HG03060 (cell line): ENCODE measurements at regions not wholly inside any gene's neighbourhood (a gene's known extent, or its start where the extent isn't known, plus 50 kb on each side); places are given as distances from the start of the nearest gene placed in this dataset.
"Not testable (repeated sequence)": the region's sequence is repeated elsewhere in the genome, so short reads cannot be mapped to it uniquely, and the experiment has no call there.

Experiments used
- ATAC-seq: cut with Tn5 transposase; IDR thresholded peaks from one replicate; pipeline ENCODE4 v1.9.1; 2021; ENCODE audit warnings: low read depth, moderate number of reproducible peaks; ENCODE audit not compliant: unreplicated experiment

DNA sequence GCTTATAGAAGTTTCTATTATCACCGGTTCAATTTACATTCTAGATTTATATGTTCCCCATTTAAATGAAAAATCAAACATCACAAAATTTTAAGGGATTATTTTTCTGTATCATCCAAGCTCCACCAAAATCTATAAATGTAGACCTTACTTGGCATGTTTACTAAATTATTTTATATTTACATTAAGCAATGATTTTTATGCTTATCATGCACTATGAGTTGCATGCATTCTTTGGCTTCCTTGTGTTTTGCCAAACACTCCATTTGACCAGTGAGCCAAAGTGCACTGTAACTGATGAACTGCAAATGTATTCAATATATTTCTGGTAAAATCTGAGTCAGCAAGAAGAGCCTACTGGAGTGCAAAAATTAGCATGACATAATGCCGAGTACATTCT is 595.5 kb upstream of the PCDH7 start:
- not testable (repeated sequence) for ATAC-seq

DNA sequence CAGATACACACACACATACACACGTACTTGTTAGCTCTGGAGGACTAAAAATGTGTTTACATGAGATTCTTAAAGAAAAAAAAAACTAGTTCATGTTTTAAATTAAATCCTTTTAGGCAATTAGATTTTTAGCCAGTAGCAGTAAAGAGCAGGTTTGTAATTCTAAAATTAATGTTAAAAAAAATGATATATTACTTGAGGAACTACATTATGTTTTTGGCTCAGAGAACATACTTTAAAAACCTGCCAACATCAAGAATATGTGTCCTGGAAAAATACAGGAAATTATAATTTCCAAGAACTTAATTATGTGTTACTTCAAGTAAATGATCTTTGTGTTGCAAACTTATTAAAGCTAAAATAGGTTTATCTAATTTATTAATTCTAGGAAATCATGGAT is 594.3 kb upstream of the PCDH7 start:
- no peak for ATAC-seq

DNA sequence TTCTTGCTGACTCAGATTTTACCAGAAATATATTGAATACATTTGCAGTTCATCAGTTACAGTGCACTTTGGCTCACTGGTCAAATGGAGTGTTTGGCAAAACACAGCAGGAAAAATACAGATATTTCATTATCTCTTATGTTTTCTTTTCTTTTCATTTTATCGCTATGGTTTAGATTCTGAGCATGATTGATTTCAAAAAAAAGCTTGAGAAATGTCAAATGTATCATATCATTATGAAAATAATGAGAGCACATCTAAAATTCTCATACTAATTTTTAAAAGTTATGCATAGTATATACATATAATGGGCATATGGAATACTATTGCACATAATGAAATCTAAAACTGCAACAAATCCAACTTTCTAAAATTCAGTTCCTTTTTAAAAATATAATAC is 593.8 kb upstream of the PCDH7 start:
- no peak for ATAC-seq

DNA sequence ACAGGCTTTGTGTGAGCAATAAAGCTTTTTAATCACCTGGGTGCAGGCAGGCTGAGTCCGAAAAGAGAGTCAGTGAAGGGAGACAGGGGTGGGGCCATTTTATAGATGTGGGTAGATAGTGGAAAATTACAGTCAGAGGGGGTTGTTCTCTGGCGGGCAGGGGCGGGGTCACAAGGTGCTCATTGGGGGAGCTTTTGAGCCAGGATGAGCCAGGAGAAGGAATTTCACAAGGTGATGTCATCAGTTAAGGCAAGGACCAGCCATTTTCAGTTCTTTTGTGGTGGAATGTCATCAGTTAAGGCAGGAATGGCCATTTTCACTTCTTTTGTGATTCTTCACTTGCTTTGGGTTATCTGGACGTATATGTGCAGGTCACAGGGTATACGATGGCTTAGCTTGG is 571.3 kb upstream of the PCDH7 start:
- ATAC-seq, result not testable (repeated sequence)

DNA sequence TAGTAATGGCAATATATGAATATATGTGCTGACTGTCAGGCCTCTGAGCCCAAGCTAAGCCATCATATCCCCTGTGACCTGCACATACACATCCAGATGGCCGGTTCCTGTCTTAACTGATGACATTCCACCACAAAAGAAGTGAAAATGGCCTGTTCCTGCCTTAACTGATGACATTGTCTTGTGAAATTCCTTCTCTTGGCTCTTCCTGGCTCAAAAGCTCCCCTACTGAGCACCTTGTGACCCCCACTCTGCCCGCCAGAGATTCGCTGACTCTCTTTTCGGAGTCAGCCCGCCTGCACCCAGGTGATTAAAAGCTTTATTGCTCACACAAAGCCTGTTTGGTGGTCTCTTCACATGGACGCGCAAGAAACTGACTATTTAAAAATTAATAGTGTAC is 570.6 kb upstream of the PCDH7 start:
- ATAC-seq, result not testable (repeated sequence)

DNA sequence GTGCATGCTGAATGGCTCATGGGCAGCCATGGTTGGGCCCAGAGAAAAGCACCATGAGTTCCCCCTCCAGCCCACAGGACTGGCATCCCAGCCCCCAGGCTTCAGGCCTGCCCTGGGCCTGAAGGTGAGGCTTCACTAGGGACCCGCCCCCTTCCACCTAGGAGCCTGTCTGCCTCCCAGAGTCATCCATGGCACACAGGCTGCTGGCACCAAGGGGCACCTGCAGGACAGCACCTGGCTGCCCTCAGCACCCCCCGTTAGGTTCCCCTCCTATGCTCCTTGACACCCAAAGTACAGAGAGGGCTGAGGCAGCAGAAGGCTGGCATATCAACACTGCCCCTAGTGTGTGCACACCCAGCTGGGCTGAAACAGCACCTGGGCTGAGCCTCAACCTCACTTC is 566.7 kb upstream of the PCDH7 start:
- no peak for ATAC-seq

DNA sequence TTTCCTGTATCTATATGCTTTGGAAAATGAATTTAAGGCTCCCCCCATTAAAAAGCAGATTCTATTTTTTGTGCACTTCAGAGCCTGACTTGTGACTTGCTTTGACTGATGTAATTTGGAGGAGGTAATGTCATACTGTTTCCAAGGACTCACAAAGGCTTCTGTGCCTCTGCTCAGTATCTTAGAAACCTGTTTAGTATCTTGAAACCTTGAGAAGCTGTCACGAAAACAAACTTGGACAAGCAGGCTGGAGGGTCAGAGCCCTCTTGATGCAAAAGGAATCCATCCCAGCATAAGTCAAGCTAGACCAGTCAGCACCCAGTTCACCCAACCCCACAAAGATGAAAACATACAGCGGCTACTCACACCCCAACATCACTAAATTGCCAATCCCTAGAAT is 560.0 kb upstream of the PCDH7 start:
- no peak for ATAC-seq

DNA sequence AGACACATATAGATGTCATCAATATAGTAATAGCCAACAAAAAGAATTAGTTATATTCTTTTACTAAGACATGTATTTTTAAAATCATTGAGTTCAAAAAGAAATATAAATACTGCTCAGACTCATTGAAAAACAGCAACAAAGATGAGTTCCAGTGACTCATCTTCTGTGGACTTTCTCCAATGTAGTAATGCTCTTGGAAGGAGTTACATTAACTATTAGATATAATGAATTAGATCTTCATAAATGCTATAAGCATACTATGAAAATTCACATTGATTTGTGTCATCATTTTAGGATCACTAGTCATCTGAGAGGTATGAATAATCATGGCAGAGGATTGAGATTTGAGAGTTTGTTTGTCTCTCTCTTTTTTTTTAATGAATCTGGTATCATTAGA is 547.8 kb upstream of the PCDH7 start:
- ATAC-seq, result no peak

DNA sequence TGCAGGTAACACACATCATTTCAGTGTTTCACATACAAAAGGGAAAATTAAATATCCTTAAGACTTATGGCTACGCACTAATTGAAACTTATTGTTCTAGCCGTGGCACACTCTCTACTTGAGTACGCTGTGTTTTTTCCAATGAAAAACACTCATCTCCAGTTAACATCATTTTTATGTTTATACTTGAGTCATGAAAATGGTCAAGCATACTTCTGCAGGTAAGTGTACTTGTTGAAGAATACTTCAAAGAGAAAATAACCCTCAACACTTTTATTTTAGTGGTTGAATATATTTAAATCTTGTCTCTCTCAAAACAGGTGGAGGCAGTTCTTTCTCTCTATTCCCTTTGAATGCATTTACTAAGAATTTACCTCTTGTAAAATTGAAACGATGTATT is 538.7 kb upstream of the PCDH7 start:
- no peak for ATAC-seq

DNA sequence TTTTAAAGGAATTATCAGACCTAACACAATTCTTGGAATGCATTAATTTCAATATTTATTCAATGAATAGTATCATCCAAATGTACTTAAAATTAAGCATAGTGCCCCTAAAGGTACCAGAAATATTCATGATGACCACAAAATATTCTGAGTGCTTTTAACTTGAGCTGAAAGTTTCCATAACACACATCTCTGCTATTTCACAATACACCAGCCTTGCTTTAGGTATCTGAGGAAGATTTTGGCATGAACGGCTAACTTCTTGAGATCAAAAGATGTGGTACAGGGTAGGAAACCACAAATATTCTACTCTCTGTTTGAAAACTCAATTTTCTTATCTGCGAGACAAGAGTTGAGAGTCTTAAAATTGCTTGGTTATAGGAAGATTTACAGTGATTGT is 538.3 kb upstream of the PCDH7 start:
- no peak for ATAC-seq

DNA sequence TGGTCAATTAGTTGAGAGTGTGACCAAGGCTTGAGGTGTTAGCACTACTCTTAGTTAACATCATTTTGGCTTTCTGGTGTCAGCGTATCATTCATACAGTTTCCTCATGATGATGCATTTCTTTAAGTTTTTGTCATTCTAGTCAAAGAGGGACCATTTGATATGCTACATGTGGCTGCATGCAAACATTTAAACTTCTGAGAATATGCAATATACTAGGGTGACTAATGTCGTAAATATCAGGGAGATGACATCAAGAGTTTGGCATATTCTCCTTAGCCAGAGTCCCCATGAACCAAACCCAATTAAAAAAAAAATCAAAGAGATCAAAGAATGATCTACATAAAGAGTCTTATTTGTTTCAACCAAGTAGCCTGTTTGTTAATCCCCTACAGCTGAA is 537.4 kb upstream of the PCDH7 start:
- no peak for ATAC-seq

DNA sequence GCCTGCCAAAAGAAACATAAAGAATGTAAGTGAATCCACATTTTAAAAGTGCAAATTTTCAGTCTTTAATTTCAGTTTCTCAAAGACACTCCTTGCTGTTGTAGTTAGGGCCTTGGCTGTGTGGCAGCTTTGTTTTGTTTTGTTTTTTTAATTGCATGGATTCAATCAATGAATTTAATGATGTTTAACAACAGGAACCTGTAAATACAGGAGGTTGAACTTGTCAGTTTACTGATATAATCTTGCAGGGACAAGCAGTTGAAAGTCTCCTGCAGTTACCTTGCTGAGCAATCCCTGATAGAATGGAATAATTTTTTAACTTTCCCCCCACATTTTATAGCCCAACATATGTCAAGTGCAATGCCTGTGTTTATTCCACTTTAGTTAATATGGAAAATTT is 528.3 kb upstream of the PCDH7 start:
- no peak for ATAC-seq

DNA sequence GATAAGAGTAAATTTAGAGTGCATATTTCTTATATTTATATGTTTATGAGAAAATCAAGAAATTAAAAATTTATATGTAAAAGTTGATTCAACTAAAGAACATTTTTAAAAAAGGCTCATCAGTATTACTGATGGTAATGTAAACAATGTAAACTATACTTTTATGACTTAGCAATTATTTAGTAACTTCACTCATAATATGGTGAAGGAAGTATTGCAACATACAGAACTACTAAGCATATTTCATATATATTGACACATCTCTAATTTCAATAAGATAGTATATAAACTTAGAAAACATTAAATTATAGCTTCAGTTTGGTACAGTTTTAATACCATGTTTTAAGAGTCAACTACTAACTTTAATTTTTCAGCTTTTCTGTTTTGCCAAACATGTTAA is 512.8 kb upstream of the PCDH7 start:
- no peak for ATAC-seq

DNA sequence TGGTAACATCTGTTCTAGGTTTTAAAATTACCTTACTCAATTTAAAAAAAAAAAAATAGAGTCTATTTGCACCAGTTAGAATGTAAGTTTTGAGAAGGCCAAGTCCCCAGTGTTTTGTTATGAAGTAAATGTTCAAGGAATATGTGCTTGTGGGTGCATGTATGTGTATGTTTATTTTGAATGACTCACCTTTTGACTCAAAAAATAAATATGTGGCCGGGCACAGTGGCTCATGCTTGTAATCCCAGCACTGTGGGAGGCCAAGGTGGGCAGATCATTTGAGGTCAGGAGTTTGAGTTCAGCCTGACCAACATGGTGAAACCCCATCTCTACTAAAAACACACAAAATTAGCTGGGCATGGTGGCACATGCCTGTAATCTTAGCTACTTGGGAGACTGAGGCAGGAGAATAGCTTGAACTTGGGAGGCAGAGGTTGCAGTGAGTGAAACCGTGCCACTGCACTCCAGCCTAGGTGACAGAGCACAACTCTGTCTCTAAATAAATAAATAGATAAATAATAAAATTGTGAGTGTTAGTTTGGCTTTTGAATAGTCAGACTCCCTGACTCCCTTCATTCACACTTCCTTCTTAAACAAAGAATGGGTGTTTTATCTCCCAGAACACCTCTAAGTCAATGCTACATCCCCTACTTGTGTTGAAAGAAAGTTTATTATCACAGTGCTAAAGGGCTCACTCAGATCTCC is 511.3 kb upstream of the PCDH7 start:
- no peak for ATAC-seq

DNA sequence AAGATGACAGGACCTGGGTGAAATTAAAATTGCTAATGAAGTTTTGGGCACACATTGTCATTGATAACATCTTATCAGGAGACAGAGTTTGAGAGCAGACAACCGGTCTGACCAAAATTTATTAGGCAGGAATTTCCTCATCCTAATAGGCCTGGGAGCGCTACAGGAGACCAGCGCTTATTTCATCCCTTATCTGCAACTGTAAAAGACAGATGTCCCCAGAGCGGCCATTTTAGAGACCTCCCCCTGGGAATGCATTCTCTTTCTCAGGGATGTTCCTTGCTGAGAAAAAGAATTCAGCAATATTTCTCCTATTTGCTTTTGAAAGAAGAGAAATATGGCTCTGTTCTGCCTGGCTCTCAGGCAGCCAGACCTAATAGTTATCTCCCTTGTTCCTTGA is 504.2 kb upstream of the PCDH7 start:
- not testable (repeated sequence) for ATAC-seq

DNA sequence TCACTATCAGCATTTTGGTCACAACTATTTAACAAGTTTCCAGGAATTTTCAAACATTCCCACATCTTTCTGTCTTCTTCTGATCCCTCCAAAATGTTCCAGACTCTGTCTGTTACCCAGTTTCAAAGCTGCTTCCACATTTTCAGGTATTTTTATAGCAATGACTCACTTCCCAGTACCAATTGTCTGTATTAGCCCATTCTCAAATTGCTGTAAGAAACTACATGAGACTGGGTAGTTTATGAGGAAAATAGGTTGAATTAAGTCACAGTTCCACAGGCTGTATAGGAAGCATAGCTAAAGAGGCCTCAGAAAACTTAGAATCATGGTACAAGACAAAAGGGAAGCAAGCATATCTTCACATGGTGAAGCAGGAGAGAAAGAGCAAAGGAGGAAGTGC is 475.0 kb upstream of the PCDH7 start:
- ATAC-seq, result no peak

DNA sequence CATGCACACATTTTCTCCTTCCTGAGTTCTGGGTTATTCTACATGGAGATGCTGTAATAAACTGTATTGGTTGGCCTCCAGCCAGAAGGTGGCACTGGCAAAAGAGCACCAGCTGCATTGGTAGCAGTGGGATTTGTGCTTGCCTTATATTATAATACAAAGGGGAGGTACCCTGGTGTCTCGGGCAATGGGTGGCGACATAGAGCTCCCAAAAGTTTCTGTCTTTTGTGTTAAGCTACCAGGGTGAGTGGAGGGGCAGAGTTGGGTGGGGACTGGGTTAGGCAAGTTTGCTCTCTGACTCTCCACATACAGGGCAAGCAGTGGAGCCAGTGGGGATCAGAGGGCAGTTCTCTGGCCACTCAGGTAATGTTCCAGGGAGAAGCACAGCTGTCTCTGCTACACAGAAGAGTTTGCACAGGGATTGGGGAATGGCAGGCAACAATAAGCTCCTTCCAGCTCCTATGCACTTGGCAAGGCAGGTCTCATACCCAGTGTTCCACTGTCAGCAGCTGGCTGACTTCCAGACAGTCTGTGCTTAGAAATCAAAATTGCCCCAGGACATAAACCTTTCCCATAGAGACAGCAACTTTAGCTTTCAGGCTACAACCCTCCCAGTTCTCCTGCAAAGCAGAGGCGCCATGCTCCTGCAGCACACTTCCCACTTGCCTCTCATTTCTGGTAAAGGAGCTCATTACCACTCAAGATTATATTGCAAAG is 463.9 kb upstream of the PCDH7 start:
- no peak for ATAC-seq

DNA sequence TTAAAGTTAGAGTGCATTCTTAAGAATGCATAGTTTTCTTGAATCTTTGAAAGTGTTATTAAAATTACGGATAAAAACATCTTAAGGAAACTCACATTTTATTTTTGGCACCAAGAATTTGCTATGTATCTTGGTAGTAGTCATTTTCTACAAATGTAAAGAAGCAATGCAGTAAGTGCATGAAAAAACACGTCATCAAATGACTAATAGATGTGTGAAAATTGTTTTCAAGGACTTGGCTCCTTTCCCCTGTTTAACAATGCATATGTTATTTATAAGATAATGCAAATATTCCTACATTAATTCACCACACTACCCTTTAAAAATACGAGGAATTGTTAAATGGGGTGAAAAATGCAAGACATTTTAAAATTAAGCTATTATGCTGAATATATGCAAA is 461.2 kb upstream of the PCDH7 start:
- no peak for ATAC-seq

DNA sequence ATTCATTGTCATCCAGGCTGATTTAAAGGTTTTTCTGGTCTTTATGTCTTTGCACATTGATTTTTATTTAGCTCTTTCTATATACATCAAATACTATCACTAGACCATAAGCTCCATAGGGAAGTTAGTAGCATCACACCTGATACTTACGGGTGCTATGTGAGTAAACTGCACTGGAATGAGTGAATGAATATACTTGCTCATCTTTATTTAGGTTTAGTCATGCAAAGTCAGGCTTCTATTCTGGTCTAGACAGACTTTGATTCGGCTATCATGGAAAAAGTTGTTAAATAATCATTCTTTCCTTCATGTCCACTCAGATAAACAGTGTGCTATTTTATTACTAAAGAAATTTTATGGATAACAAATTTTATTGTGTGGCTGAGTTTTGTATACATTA is 457.8 kb upstream of the PCDH7 start:
- ATAC-seq, result no peak

DNA sequence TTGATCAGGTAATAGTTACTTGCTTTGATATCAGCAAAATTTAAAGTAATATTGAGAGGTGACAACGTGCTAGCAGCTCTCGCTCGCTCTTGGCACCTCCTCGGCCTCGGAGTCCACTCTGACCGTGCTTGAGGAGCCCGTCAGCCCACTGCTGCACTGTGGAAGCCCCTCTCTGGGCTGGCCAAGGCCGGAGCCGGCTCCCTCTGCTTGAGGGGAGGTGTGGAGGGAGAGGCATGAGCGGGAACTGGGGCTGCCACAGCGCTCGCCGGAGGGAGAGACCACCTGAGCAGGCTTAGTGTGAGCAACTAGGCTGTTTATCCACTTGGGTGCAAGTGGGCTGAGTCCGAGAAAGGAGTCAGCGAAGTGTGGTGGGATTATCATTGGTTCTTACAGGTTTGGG is 455.7 kb upstream of the PCDH7 start:
- no peak for ATAC-seq

DNA sequence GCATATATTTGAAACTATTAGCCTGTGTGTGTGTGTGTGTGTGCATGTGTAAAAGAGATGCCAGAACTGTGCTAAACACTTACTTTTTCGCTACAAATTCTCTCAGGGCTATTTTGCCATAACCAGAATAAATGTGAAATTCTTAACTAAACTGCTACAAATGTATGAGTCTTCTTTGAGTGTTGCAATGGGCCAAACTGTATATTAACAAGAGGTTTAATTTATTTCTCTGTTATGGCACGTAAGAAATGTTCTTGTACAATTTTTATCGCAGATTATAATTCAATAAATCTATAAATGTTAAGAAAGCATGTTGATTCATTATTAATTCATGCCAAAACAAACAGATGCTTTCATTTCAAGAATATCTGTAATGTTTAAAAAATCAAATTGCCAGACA is 454.5 kb upstream of the PCDH7 start:
- ATAC-seq, result no peak

DNA sequence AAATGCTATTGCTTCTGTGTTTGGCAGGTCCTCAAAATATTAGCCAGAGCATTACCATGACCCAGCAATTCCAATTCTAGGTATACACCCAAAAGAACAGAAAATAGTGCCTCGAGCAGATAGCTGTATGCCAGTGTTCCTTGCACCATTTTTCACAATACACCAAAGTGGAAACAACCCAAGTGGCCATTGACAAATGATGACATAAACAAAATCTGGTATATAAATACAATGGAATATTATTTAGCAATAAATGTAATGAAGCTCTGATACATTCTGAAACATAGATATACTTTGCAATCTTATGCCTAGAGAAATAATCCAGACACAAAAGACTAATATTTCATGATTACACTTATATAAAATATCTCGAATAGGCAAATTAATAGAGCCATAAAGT is 451.8 kb upstream of the PCDH7 start:
- no peak for ATAC-seq
